Upper lobe of left lung (tissue), 6 donors: ENCODE measurements at regions not wholly inside any gene's neighbourhood (a gene's known extent, or its start where the extent isn't known, plus 50 kb on each side); places are given as distances from the start of the nearest gene placed in this dataset.

Experiments used
- ATAC-seq, 2 donors: fragments of 200-7000 bp; cut with Tn5 transposase; one replicate each; pipeline ENCODE4 v1.9.1; 2022; ENCODE audit warnings: mild to moderate bottlenecking in 2 of 2, moderate library complexity in 2 of 2; ENCODE audit not compliant: low FRiP score in 2 of 2
- DNase-seq, 2 donors: peaks; one replicate each; pipeline ENCODE4 v3.0.0-alpha.2; 2019 to 2020
- H3K27ac ChIP-seq, 4 donors: fragments of 200-600 bp; sonication (generic); one replicate each; pipeline ENCODE4 v1.5.1; 2016 to 2019
- H3K27me3 ChIP-seq, 4 donors: fragments of 200-600 bp; sonication (generic); one replicate each; pipeline ENCODE4 v1.5.1; 2017 to 2019
- H3K36me3 ChIP-seq, 4 donors: fragments of 200-600 bp; sonication (generic); one replicate each; pipeline ENCODE4 v1.5.1; 2016 to 2019
- H3K4me1 ChIP-seq, 4 donors: fragments of 200-600 bp; sonication (generic); one replicate each; pipeline ENCODE4 v1.5.1; 2018 to 2019
- H3K4me3 ChIP-seq, 4 donors: fragments of 200-600 bp; sonication (generic); one replicate each; pipeline ENCODE4 v1.5.1; 2017 to 2019; ENCODE audit warnings: mild to moderate bottlenecking in 2 of 4, moderate library complexity in 1 of 4
- H3K9me3 ChIP-seq, 4 donors: fragments of 200-600 bp; sonication (generic); one replicate each; pipeline ENCODE4 v1.5.1; 2018 to 2019
- CTCF ChIP-seq, 6 experiments: fragments of 450-650 bp in 4 of 6; fragments of 200-600 bp in 2 of 6; sonication (generic) in 2 of 6; IDR thresholded peaks; one replicate each; pipeline ENCODE4 v1.5.1; 2016 to 2019; ENCODE audit warnings: antibody characterized with exemption in 6 of 6
- EP300 ChIP-seq, 4 donors: sonication (generic); formaldehyde crosslinking; IDR thresholded peaks; one replicate each; pipeline ENCODE4 v1.5.1; 2017; ENCODE audit warnings: antibody characterized with exemption in 4 of 4, control low read depth in 2 of 4
- POLR2A ChIP-seq, 4 donors: fragments of 450-650 bp; IDR thresholded peaks; one replicate each; pipeline ENCODE4 v1.5.1; 2016 to 2017; ENCODE audit warnings: antibody characterized with exemption in 4 of 4, mild to moderate bottlenecking in 2 of 4
- POLR2AphosphoS5 ChIP-seq, 2 donors: sonication (generic); formaldehyde crosslinking; IDR thresholded peaks; one replicate each; pipeline ENCODE4 v1.5.1; 2017; ENCODE audit warnings: antibody characterized with exemption in 2 of 2
- WGBS, 2 donors: methylation state at CpG; one replicate each; pipeline ENCODE4 v1.1.5; 2017 to 2018; 5-methylcytosine and 5-hydroxymethylcytosine counted together
- donor health status: DM: no; HTN: no; CAD: no; lungs with moderate emphysema.
- donor health status: DM: no; HTN: yes; CAD: no; lungs with severe emphysema.

GRCh38 chr16:8063159-8063558, 527.2 kb downstream of the TMEM114 start:
- Histone ChIP-seq H3K27ac (no peak overlapping the region), H3K27me3 (no peaks in the 10 kb centered on the region), H3K36me3 (no peaks in the 10 kb centered on the region), H3K4me3 (no peak overlapping the region), H3K9me3 (peaks cover 0 to 23% (median 8%) of the 10 kb centered on the region in 4 donors), H3K4me1 (no peaks in the 10 kb centered on the region)
- no peak for ATAC-seq
- WGBS, 2 donors, result 59 to 70% methylated on average over 4 of the region's 4 CpGs
- TF ChIP-seq POLR2AphosphoS5 (IDR thresholded peaks at IDR 0.05) (no peak), EP300 (IDR thresholded peaks at IDR 0.05) (no peak), CTCF (IDR thresholded peaks at IDR 0.05) (no peak), POLR2A (IDR thresholded peaks at IDR 0.05) (no peak)
- DNase-seq, result no peak

GRCh38 chr16:8062677-8063076, 527.6 kb downstream of the TMEM114 start:
- Histone ChIP-seq H3K27ac (no peak overlapping the region), H3K27me3 (no peaks in the 10 kb centered on the region), H3K4me3 (no peak overlapping the region), H3K4me1 (no peaks in the 10 kb centered on the region), H3K9me3 (peaks cover 0 to 23% (median 7%) of the 10 kb centered on the region in 4 donors), H3K36me3 (no peaks in the 10 kb centered on the region)
- TF ChIP-seq POLR2A (IDR thresholded peaks at IDR 0.05), result no peak
- 85 to 91% methylated on average over 9 of the region's 9 CpGs for WGBS, 2 donors
- ATAC-seq, result no peak
- no peak for DNase-seq

- ATAC-seq, result no peak
- H3K27me3 ChIP-seq, result no peaks in the 10 kb centered on the region
- WGBS, 2 donors, result 77 to 80% methylated on average over 4 of the region's 4 CpGs
- TF ChIP-seq EP300 (IDR thresholded peaks at IDR 0.05) (no peak), POLR2A (IDR thresholded peaks at IDR 0.05) (no peak), POLR2AphosphoS5 (IDR thresholded peaks at IDR 0.05) (no peak), CTCF (IDR thresholded peaks at IDR 0.05) (no peak)
- no peaks in the 10 kb centered on the region for H3K36me3 ChIP-seq
- DNase-seq, result no peak
- H3K4me3 ChIP-seq, result no peak overlapping the region
- no peaks in the 10 kb centered on the region for H3K4me1 ChIP-seq
- H3K27ac ChIP-seq, result no peak overlapping the region
- no peaks in the 10 kb centered on the region for H3K9me3 ChIP-seq
Measured at GRCh38 chr16:8055761-8056160, 534.5 kb downstream of the TMEM114 start.

- peaks cover 0 to 4% (median 0%) of the 10 kb centered on the region in 4 donors for H3K9me3 ChIP-seq
- H3K4me1 ChIP-seq, result no peaks in the 10 kb centered on the region
- no peak for TF ChIP-seq POLR2AphosphoS5 (IDR thresholded peaks at IDR 0.05)
- no peak for TF ChIP-seq EP300 (IDR thresholded peaks at IDR 0.05)
- no peak for TF ChIP-seq POLR2A (IDR thresholded peaks at IDR 0.05)
- WGBS, 2 donors, result 65 to 76% methylated on average over 4 of the region's 4 CpGs
- H3K27me3 ChIP-seq, result no peaks in the 10 kb centered on the region
- no peak for DNase-seq
- no peak for ATAC-seq
- H3K27ac ChIP-seq, result no peak overlapping the region
- no peak overlapping the region for H3K4me3 ChIP-seq
- H3K36me3 ChIP-seq, result no peaks in the 10 kb centered on the region
Measured at GRCh38 chr16:8053437-8053836, 536.9 kb downstream of the TMEM114 start.

GRCh38 chr16:8048433-8048832, 541.9 kb downstream of the TMEM114 start:
- Histone ChIP-seq H3K36me3 (no peaks in the 10 kb centered on the region), H3K9me3 (peaks cover 0 to 6% (median 0%) of the 10 kb centered on the region in 4 donors), H3K27ac (no peak overlapping the region), H3K4me3 (no peak overlapping the region), H3K4me1 (no peaks in the 10 kb centered on the region), H3K27me3 (no peaks in the 10 kb centered on the region)
- DNase-seq, result no peak
- no peak for TF ChIP-seq CTCF (IDR thresholded peaks at IDR 0.05)
- no peak for TF ChIP-seq POLR2A (IDR thresholded peaks at IDR 0.05)
- TF ChIP-seq POLR2AphosphoS5 (IDR thresholded peaks at IDR 0.05), result no peak
- TF ChIP-seq EP300 (IDR thresholded peaks at IDR 0.05), result no peak
- 74 to 76% methylated on average over 4 of the region's 4 CpGs for WGBS, 2 donors
- ATAC-seq, result no peak

GRCh38 chr16:8047736-8048135, 542.6 kb downstream of the TMEM114 start:
- no peak for DNase-seq
- no peaks in the 10 kb centered on the region for H3K4me1 ChIP-seq
- no peaks in the 10 kb centered on the region for H3K36me3 ChIP-seq
- ATAC-seq, result no peak
- TF ChIP-seq POLR2AphosphoS5 (IDR thresholded peaks at IDR 0.05), result no peak
- no peak for TF ChIP-seq CTCF (IDR thresholded peaks at IDR 0.05)
- no peak for TF ChIP-seq EP300 (IDR thresholded peaks at IDR 0.05)
- TF ChIP-seq POLR2A (IDR thresholded peaks at IDR 0.05), result no peak
- no peak overlapping the region for H3K4me3 ChIP-seq
- H3K27ac ChIP-seq, result no peak overlapping the region
- peaks cover 0 to 6% (median 0%) of the 10 kb centered on the region in 4 donors for H3K9me3 ChIP-seq
- no peaks in the 10 kb centered on the region for H3K27me3 ChIP-seq
- 86 to 94% methylated on average over 3 to 7 of the region's 7 CpGs for WGBS, 2 donors
